Hepatocyte (in vitro differentiated cells): ENCODE measurements at regions not wholly inside any gene's neighbourhood (a gene's known extent, or its start where the extent isn't known, plus 50 kb on each side); places are given as distances from the start of the nearest gene placed in this dataset.

Experiments used
- CTCF ChIP-seq: fragments of 200-600 bp; sonication (generic); IDR thresholded peaks from 2 replicates; pipeline ENCODE4 v1.5.1; 2016; ENCODE audit warnings: antibody characterized with exemption, mild to moderate bottlenecking; ENCODE audit not compliant: poor library complexity
- EZH2phosphoT487 ChIP-seq: fragments of 200-600 bp; sonication (generic); IDR thresholded peaks from one replicate; pipeline ENCODE4 v1.6.1; 2018; ENCODE audit warnings: antibody characterized with exemption, mild to moderate bottlenecking, low read depth, moderate library complexity; ENCODE audit not compliant: unreplicated experiment, severe bottlenecking

GRCh38 chr17:74117999-74118421 lies 85.5 kb upstream of the RPL38 start:
- TF ChIP-seq CTCF (no peak), EZH2phosphoT487 (no peak)
